Type B pancreatic cell (in vitro differentiated cells): ENCODE measurements at regions not wholly inside any gene's neighbourhood (a gene's known extent, or its start where the extent isn't known, plus 50 kb on each side); places are given as distances from the start of the nearest gene placed in this dataset.

Source experiments
- DNase-seq: peaks from one replicate; pipeline ENCODE4 v3.0.0; 2021; ENCODE audit warnings: mixed read lengths; ENCODE audit not compliant: unreplicated experiment; ENCODE audit errors: extremely low spot score
- H3K27ac Mint-ChIP-seq: 2 replicates; pipeline ENCODE4 v1.8.0; 2021; ENCODE audit warnings: mild to moderate bottlenecking, mixed read lengths
- H3K27me3 Mint-ChIP-seq: 2 replicates; pipeline ENCODE4 v1.8.0; 2021; ENCODE audit warnings: mixed read lengths
- H3K36me3 Mint-ChIP-seq: 2 replicates; pipeline ENCODE4 v1.8.0; 2021; ENCODE audit warnings: mixed read lengths
- H3K4me1 Mint-ChIP-seq: one replicate; pipeline ENCODE4 v1.8.0; 2021; ENCODE audit warnings: mixed read lengths; ENCODE audit not compliant: unreplicated experiment
- H3K4me3 Mint-ChIP-seq: 2 replicates; pipeline ENCODE4 v1.8.0; 2021; ENCODE audit warnings: mild to moderate bottlenecking, mixed read lengths
- H3K9me3 Mint-ChIP-seq: 2 replicates; pipeline ENCODE4 v1.8.0; 2021; ENCODE audit warnings: mixed read lengths
- CTCF ChIP-seq: fragments of 200-600 bp; sonication (generic); conservative IDR thresholded peaks from 2 replicates; pipeline ENCODE4 v1.5.0; 2021; ENCODE audit warnings: antibody characterized with exemption, mild to moderate bottlenecking

- H3K9me3 Mint-ChIP-seq, result no peaks in the 10 kb centered on the region
- no peaks in the 10 kb centered on the region for H3K27me3 Mint-ChIP-seq
- DNase-seq, result no peak
- TF ChIP-seq CTCF, result no peak
- H3K4me3 Mint-ChIP-seq, result no peak overlapping the region
- H3K36me3 Mint-ChIP-seq, result no peaks in the 10 kb centered on the region
- peaks cover 14% of the 10 kb centered on the region for H3K4me1 Mint-ChIP-seq
- H3K27ac Mint-ChIP-seq, result no peak overlapping the region
Measured at GRCh38 chr7:83882551-83882950, 233.6 kb upstream of the SEMA3E start.

GRCh38 chr7:83879063-83879462 lies 230.1 kb upstream of the SEMA3E start:
- Mint-ChIP-seq H3K9me3 (no peaks in the 10 kb centered on the region), H3K27me3 (no peaks in the 10 kb centered on the region), H3K27ac (no peak overlapping the region), H3K4me1 (peaks cover 14% of the 10 kb centered on the region), H3K4me3 (no peak overlapping the region), H3K36me3 (no peaks in the 10 kb centered on the region)
- TF ChIP-seq CTCF, result no peak
- DNase-seq, result no peak

GRCh38 chr7:83878614-83879013 lies 229.7 kb upstream of the SEMA3E start:
- Mint-ChIP-seq H3K9me3 (no peaks in the 10 kb centered on the region), H3K4me3 (no peak overlapping the region), H3K4me1 (peaks cover 18% of the 10 kb centered on the region), H3K27me3 (no peaks in the 10 kb centered on the region), H3K36me3 (no peaks in the 10 kb centered on the region), H3K27ac (no peak overlapping the region)
- no peak for TF ChIP-seq CTCF
- DNase-seq, result no peak

- H3K9me3 Mint-ChIP-seq, result no peaks in the 10 kb centered on the region
- TF ChIP-seq CTCF, result no peak
- no peaks in the 10 kb centered on the region for H3K36me3 Mint-ChIP-seq
- H3K4me1 Mint-ChIP-seq, result peaks cover 18% of the 10 kb centered on the region
- no peaks in the 10 kb centered on the region for H3K27me3 Mint-ChIP-seq
- no peak overlapping the region for H3K27ac Mint-ChIP-seq
- no peak for DNase-seq
- H3K4me3 Mint-ChIP-seq, result no peak overlapping the region
Measured at GRCh38 chr7:83876593-83876992, 227.7 kb upstream of the SEMA3E start.

GRCh38 chr7:83873459-83873858 lies 224.5 kb upstream of the SEMA3E start:
- no peaks in the 10 kb centered on the region for H3K27me3 Mint-ChIP-seq
- H3K4me1 Mint-ChIP-seq, result peaks cover 12% of the 10 kb centered on the region
- peak overlapping the region; percentile 1 for H3K27ac Mint-ChIP-seq
- TF ChIP-seq CTCF, result no peak
- no peak for DNase-seq
- H3K36me3 Mint-ChIP-seq, result no peaks in the 10 kb centered on the region
- H3K4me3 Mint-ChIP-seq, result no peak overlapping the region
- H3K9me3 Mint-ChIP-seq, result no peaks in the 10 kb centered on the region

- no peaks in the 10 kb centered on the region for H3K9me3 Mint-ChIP-seq
- H3K27me3 Mint-ChIP-seq, result no peaks in the 10 kb centered on the region
- no peak overlapping the region for H3K27ac Mint-ChIP-seq
- H3K4me3 Mint-ChIP-seq, result no peak overlapping the region
- peaks cover 12% of the 10 kb centered on the region for H3K4me1 Mint-ChIP-seq
- TF ChIP-seq CTCF, result no peak
- no peak for DNase-seq
- no peaks in the 10 kb centered on the region for H3K36me3 Mint-ChIP-seq
Measured at GRCh38 chr7:83872501-83872900, 223.6 kb upstream of the SEMA3E start.
